CD4-positive, alpha-beta T cell treated with Interleukin-15 for 1 hour (primary cell): ENCODE measurements at regions not wholly inside any gene's neighbourhood (a gene's known extent, or its start where the extent isn't known, plus 50 kb on each side); places are given as distances from the start of the nearest gene placed in this dataset.
A peak's percentile ranks its signal among the peaks of the same experiment; 100 is the strongest.
"Not testable (repeated sequence)": the region's sequence is repeated elsewhere in the genome, so short reads cannot be mapped to it uniquely, and the experiment has no call there.

ENCODE experiments used
- DNase-seq: peaks from one replicate; pipeline ENCODE4 v3.0.0-alpha.2; 2020

DNA sequence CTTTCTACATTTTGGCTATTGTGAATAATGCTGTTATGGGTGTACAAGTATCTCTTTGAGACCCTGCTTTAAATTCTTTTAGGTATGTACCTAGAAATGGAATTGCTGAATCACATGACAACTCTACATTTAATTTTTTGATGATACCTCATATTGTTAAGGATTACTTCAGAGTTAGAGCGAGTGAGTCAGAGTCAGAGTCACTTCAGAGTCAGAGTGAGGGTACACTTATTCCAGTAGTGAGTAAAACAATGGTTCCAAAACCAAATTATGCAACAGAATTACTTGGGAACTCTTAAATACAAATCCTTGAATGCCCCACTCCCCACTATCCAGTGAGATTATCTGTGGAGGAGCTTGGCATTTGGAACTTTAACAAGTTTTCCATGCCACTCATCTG, 50.3 kb upstream of the SNRK start:
- DNase-seq, result no peak

DNA sequence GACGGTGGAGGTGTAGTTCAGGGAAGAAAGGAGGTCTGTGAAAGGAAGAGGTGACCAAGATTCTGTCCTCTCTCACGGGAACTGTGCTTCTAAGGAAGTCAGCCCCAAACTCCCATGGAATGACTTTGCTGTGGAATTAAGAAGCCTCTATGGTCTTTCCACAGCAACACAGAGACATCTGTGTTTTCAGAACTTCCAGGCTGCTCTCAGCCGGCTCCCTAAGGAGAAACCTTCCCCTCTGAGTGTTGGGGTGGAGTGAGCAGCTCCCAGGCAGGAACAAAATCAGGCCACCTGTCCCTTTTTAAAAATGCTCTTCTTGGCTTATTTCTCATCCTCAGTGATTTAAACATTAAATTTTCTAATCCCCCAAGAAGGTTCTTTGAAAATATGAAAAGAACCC, 53.3 kb upstream of the SNRK start:
- DNase-seq, result no peak

DNA sequence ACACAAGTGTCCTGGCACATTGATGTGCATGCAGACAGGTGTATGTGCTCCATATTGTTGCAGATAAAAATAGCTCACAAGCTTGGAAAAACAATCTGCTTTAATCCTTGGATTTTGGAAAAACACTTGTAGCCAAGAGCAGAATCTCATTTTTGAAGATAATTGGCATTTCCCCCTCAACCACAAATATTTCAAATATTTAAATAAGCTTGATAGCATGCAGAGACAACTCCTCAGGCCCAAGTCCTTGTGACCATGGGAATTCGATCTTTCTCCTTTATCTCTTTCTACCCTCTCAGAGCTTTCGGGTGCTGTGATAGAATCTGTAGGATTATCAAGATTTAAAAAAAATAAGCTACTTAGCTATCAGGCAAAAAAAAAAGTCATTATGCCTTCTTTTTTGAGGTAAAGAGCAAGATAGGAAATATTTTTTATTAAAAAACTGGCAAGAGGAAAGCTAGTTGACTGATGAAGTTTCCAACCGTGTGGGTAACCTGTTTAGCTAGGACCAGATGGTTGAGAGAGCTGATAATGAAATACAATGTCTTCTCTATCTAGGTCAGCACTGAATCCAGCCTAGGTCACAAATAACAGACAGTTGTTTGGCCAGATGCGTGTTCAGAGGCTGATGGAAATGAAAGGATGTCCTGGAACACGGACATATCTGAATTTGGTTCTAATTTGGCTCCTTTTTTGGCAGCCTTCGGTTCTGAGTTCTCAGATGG, 54.9 kb upstream of the SNRK start:
- DNase-seq, result no peak

DNA sequence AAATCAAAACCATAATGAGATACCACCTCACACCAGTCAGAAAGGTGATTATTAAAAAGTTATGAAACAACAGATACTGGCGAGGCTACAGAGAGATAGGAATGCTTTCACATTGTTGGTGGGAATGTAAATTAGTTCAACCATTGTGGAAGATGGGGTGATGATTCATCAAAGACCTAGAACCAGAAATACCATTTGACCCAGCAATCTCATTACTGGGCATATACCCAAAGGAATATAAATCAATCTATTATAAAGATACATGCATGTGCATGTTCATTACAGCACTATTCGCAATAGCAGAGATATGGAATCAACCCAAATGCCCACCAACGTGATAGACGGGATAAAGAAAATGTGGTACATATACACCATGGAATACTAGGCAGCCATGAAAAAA, 56.5 kb upstream of the SNRK start:
- not testable (repeated sequence) for DNase-seq

DNA sequence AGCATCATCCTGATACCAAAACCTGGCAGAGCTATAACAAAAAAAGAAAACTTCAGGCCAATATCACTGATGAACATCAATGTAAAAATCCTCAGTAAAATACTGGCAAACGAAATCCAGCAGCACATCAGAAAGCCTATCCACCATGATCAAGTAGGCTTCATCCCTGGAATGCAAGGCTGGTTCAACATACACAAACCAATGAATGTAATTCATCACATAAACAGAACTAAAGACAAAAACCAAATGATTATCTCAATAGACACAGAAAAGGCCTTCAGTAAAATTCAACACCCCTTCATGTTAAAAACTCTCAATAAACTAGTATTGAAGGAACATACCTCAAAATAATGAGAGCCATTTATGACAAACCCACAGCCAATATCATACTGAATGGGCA, 58.7 kb upstream of the SNRK start:
- not testable (repeated sequence) for DNase-seq

DNA sequence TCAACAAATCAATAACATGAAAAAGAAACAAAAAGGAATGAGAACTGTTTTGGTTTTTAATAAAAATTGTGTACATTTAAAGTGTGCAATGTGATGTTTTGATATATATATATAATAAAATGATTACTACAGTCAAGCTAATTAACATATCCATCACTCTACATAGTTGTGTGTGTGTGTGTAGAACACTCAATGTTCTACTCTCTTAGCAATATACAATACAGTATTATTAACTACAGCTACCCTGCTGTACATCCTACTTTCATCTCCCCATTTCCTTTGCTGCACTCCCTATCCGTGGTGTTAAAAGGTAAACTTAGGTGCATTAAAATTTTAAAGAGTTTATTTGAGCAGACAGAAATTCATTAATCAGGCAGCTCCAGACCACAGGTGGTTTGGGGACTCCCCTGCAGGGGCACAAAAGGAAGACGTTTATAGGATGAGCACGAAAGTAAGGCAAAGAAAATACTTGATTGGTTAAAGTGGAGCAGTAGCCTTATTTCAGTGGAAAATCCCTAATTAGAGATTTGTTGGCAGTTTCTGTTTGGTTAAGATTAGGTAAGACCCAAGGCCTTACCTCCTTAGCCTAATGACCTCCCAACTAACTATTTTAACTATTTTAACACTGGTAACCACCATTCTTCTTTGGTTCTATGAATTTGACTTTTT, 61.8 kb upstream of the SNRK start:
- DNase-seq, result no peak

DNA sequence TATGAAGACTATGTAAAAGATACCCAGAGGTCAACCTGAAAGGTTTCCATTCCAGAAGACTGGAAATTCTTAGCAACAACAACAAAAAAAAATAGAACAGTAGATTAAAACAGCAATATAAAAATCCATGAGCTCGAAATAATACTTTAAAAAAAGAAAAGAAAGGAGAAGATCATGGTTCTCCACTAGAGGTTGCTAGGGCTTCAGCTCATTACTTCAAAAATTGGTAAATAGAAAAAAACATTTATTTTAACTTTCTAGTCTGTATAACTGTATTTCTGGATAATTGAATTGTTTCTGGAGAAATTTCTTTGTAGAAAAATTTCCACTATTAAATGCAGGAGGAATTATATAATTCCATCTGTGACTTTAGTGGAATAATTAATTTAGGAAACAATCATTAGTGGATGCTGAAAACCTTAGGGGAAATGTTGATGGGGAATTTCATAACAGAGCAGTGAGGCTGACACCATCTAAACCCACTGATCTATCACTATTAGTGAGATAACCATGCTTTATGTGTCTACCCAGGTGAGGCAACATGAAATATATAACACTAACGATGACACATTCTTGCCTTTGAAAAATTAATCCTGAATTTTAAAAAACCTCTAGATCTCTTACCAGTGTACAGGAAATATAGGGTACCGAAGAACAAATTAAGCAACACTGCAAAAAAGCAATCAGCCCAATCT, 62.5 kb upstream of the SNRK start:
- DNase-seq, result no peak

DNA sequence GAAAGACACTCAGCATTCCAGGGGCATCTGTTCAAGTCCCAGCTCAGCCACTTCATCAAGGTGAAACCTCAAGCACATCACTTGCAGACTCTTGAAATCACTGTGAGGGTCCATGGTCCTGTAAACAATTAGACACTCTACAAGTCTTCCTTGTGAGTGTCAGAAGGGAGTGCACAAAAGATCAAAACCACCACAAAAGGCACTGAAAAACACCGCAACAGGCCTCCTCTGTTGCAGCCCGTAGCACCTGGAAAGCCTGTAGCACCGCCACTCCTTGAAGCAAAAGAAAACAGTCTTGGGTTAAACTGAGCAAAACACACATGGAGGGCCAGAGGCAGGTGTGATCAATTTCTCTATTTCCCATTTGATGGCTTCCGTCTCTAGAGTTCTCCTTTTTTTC, 63.8 kb upstream of the SNRK start:
- DNase-seq, result peak; percentile 20

DNA sequence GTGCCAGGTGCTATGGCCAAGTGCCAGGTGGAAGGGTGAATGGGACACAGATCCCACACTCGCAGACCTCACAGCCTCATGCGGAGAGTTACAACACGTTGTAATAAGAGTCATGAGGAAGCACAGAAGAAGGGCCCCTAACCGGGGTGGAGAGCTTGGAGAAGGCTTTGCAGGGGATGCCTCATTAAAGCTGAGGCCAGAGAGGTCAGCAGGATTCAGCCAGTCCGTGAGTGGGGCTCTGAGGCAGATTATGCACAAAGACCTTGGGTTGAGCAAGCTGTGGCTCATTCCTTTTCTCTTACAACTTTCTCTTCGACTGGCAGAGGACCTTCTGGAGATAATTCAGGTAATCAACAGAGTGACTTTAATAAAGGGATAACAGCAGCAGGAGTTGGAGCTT, 65.3 kb upstream of the SNRK start:
- no peak for DNase-seq

DNA sequence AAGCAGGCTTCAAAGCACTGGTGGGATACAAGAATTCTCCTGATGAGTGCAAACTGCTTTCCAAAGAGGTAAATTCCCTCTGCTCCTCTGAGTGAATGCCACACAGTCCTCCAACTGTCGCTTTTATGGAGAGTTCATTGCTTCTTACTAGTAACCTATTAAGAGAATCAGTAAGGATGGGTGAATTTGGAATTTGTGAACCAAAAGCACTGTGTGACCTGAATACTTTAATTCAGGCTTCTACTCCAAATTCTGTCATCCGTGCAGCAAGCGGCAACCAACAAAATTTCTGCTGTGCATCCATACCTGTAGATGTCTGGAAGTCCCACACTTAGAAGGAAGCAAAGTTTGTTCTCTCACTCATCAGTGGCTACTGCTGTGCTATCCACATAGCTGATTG, 66.7 kb upstream of the SNRK start:
- no peak for DNase-seq

DNA sequence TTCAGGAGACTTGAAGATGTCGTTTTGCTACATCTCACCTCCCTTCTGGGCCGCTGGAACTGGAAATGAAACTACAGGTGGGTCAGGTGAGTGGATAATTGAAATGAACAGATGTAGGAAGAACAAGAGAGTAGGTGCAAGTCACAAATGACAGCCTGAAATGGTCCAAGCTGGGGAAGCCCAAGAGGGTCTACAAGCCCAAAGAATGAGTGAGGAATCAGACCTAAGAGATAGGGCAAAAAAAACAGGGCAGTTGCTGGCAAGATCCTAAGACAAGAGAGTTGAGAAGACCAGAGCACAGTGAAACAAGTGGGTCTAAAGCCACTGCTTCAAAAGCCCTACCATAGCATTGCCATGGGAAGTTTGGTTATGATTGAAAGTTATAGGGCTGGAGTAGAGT, 67.4 kb upstream of the SNRK start:
- DNase-seq, result no peak

DNA sequence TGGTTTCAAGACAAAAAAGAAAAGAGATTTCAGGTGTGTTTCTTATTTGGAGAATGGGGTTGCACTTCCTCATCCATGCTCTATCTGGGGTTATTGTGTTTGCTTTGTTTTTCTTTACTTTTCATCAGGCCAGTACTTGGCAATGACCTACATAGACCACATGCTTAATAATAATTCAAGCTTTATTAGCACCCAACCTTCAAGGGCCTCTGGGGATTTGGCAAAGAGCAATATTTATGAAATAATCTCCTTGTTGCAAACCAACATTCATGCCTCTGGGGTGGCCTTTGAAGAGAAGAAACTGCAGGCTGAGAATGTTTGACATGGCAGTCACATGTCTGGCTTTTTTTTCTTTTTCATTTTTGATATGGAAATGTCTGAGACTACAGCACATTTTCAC, 68.2 kb upstream of the SNRK start:
- DNase-seq, result no peak

DNA sequence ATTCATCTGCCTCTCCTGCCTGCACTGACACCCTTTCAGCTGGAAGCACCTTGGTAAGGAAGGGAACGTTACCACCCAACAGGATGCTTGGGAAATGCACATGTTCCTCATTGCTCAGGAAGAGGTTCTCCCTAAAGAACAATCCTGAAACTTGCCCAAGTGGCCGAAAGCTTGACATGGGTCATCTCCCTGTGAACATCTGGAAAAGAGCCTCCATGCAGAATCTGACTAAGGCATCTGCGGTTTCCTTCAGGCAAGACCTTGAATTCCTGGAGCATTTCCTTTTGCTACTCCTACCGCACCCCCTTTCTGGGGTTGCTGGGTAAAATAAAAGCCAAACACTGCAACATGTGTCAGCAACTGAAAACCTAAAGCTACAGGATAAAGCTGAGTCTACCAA, 68.7 kb upstream of the SNRK start:
- DNase-seq, result no peak

DNA sequence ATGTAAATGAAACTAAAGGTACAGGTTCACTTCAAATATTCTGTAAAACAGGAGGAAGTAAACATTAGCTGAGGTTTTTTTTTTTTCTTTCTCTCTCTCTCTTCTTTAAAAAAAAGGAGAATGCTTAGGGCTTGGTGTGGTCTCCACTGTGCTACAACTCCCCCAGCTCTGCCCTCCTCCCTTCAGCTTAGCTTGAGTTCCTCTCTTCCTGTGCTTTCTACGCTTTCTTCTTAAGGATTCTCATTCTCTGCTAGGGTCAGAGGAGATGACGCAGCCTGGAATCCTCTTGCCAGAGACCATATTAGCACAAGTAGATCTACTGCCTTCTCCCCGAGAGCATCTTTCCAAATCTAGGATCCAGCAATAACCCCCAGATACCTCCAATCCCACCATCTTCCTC, 69.1 kb upstream of the SNRK start:
- DNase-seq, result no peak

DNA sequence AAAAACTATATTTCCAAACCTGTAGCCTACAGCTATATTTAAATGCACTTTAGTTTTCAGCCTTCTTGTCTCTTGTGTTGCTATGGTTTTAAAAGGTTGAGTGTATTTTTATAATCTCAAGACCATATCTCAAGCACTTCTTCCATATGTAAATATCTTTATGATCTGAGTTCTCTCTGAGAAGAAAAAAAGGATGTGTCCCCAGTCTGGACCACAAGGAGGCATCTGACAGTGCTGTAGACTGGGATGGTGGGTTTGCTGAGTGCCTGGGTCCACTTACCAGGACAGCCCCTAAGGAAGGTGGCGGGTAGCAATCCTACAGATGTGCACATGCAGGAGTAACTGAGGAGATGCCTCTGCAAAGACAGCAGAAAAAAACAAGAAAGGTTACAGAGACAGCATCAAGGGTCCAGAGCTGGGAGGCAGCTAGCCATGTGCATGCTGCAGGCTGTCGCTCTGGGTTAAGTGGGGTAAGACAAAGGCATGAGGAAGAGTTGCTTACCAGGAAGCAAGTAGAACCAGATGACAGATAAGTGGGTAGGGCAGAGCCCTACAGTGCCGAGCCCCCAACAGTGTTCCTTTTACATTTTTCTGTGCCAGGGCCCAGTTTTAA, 70.6 kb upstream of the SNRK start:
- no peak for DNase-seq

DNA sequence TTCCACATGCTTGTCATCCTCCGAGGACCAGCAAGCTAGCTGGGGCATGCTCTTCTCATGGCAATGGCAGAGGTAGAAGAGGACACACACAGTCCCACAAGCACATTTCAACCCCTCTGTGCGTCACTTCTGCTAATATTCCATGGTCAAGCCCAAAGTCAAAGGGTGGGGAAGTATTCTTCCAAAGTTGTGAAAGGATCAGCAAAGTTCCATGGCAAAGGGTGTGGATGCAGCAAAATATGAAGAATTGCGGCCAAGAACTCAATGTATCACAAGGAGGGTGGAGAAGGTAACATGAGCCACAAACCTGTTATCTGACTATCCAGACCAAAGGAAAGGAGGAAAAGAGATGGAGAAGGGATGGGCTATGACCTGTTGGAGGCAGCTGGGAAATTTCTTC, 71.2 kb upstream of the SNRK start:
- no peak for DNase-seq

DNA sequence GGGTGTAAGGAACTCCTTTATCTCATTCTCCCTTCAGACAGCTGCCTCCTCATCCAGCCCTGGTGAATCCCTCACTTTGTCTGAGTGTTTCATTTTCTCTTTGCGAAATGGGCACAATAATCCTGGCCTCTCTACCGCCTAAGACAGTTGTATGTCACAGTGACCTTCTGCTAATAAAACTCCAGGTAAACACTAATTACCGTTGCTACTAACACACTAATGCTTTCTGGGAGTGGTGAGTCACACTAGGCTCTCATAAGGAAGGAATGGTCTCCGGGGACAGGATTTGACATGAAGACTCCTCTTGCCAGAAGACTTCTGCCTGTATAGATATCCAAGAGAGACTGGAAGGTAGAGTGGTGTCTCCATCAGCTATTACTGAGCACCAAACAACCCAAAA, 71.7 kb upstream of the SNRK start:
- DNase-seq, result no peak

DNA sequence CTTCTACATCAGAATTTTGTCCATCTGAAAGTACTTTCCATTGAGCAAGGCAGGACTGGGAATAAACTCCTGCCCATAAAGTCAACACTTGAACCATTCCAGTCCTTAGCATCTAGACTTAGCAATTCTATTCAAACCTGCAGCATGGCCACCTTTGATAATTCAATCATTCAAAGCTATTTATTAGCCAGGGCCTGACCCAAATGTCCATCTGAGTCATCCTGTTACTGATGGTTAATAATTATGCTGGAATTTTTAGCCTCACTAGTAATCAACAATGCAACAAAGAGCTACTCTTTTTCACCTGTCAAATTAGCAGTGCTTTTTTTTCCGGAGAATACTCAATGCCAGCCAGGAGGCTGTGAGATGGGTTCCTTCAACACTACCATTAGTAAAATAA, 72.7 kb upstream of the SNRK start:
- no peak for DNase-seq

DNA sequence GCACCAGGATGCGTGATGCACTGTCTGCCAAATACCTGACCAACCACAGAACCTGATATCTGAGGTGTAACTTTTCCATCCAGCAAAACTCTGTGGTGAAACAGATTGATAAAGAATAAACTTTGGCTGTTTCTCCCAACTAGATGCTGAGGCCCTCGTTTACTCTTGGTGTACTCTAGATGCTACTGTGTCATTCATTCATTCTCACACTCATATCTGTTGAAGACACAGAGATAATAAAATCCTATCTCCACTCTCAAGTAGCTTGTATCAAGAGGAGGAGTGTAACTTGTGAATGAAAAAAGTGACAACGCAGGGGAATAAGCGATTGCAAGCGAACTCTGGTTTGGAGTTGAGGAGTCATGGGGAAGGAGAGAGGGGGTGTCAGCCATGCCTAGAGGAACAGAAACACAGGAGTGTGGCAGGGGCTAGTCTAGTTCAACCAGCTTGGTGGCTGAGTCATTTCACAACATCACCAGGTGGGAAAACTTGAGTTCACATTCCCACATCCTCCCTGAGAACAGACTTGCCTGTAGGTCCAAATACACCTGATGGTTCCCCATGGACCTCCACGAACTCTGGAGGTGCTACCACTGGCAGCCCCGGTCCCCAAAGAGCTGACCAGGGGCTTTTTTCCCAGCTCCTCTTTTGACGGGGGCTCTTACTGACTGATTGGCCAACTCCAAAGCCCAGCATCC, 73.3 kb upstream of the SNRK start:
- no peak for DNase-seq

DNA sequence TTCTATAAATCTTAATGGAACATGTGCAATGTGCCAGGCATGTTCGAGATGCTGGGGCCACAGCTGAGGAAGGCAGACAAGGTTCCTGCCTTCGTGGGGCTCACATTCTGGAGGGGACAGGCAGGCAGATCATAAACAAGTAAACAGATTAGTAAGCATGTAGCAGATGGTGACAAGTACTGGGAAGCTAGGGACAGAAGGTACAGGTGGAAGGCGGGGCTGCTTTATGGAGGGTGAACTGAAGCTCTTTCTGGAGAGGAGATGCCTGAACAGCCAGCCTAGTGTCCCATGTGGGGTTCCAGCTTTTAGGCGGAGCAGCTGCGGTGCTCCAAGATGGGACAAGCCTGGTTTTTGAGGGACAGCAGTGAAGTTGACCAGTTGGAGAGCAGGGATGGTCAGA, 74.7 kb upstream of the SNRK start:
- no peak for DNase-seq

DNA sequence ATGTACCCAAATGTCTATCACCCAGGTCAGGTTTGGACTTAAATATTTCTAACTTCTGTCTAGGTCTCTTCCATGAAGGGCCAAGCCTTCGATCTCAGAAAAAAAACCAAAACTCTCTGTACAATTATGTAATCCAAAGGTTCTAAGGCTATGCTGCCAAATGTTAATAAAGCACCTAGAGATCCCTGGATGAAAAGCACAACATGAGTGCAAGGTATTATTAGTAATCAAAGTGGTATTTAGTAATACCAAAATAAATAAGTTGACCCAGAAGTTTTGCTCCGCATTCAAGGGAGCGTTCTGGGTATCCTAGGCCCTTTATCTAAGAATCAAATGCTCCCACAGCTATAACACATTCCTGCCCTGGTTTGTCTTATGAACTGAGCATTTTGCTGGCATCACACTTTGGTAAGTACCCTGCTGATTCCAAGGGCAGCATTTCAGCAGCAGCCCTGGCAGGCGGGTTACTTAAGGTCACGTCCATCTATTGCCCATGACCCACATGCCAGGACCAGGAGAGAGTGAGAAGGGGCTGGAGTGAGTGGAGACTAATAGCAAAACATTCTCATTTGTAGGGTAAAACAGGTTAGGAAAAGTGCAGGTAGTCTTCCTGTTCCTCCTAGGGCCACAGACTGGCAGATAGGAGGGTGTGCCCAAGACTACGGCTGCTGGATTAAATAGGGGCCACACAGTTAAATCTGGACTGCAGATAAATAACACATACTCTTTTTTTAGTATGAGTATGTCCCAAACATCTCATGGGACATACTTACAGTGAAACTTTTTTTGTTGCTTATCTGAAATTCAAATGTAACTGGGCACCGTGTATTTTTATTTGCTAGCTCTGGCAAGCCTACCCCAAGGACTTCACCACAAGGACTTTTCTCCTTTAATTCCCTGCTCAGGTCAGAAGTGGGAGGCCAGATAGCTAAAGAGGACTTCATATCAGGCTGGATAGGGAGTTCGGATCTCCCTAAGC, 76.0 kb upstream of the SNRK start:
- DNase-seq, result no peak

DNA sequence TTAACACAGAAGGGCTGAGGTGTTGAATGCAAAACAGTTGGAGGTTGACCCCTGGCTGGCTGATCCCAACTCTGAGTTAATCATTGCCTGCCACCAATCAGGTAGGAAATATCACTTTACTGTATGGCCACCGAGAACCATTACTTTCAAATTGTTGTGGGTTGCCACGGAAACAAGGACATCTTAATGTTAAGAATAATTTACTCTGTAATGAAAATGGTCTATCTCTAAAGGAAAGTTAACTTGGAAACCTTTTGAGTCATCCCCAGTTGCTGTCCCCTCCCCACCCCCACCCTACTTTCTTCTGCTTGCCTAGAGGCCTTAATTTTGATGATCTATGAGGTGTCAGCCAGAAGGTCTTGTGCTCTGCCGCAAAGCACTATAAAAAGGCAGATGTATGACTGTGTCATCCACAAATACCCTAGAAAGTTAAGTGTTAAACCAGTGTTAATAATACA, 78.7 kb upstream of the SNRK start:
- no peak for DNase-seq
